Panc1 (cell line): ENCODE measurements at regions not wholly inside any gene's neighbourhood (a gene's known extent, or its start where the extent isn't known, plus 50 kb on each side); places are given as distances from the start of the nearest gene placed in this dataset.

Experiments used
- CTCF ChIP-seq: fragments of 450-650 bp; IDR thresholded peaks from 2 replicates; pipeline ENCODE4 v1.5.1; 2017; ENCODE audit warnings: mild to moderate bottlenecking
- POLR2AphosphoS5 ChIP-seq: IDR thresholded peaks from 2 replicates; pipeline ENCODE4 v1.6.1; 2012; ENCODE audit warnings: mild to moderate bottlenecking, low read depth, low read length, moderate library complexity
- REST ChIP-seq, 2 experiments: IDR thresholded peaks; 2 replicates each; pipeline ENCODE4 v1.6.1; 2011 to 2012; ENCODE audit warnings: low read depth in 2 of 2, control low read depth in 1 of 2, low read length in 1 of 2, mild to moderate bottlenecking in 1 of 2, moderate library complexity in 1 of 2; ENCODE audit not compliant: insufficient read depth in 1 of 2
- SIN3A ChIP-seq: IDR thresholded peaks from 2 replicates; pipeline ENCODE4 v1.6.1; 2012; ENCODE audit warnings: low read depth, mild to moderate bottlenecking, low read length, moderate library complexity, borderline replicate concordance; ENCODE audit not compliant: insufficient read depth

GRCh38 chr19:23587546-23587945 is 99.5 kb downstream of the ZNF675 start:
- TF ChIP-seq CTCF = no peak
- no peak for TF ChIP-seq POLR2AphosphoS5
- TF ChIP-seq SIN3A = no peak
- no peak for TF ChIP-seq REST (IDR thresholded peaks at IDR 0.05; ENCODE audit: insufficient read depth in 1 of 2, low read depth in 2 of 2, low read length in 1 of 2)
